Femur (tissue), 1 donor: ENCODE measurements at regions not wholly inside any gene's neighbourhood (a gene's known extent, or its start where the extent isn't known, plus 50 kb on each side); places are given as distances from the start of the nearest gene placed in this dataset.
"Not testable (repeated sequence)": the region's sequence is repeated elsewhere in the genome, so short reads cannot be mapped to it uniquely, and the experiment has no call there.

ENCODE experiments used
- DNase-seq: peaks from one replicate; pipeline ENCODE4 v3.0.0-alpha.2; 2017

DNA sequence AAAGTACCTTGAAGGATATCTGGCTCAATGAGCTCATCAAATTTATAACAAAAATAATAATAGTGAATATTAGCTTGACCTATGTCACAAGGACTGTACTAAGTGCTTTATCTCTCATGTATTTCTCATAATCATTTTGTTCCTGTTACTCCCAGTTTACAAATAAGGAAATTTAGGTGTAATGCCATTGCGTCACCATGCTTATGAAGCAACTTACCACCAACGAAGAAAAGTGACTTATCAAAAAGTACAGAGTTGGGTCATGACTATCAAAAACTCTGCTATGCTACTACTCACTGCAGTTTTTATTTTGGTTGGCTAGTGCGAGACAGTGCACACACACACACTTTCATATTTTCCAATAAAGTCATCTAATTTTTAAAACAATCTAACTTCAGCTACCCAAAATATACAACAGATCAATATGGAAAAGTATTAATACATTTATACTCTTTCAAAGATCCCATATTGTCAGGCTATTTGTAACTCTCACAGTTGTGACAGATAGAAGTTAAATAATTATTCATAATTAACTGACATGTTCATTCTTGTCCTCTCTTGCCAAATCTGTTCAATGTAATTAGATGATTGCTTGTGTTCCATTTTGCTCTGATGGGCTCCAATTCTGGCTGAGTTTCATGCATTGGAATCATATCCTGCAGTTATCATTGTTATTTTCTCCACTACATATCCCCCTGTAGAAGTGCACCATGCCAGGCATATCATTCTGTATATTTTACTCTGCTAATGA is 119.4 kb downstream of the KCNJ2 start:
- DNase-seq: no peak

DNA sequence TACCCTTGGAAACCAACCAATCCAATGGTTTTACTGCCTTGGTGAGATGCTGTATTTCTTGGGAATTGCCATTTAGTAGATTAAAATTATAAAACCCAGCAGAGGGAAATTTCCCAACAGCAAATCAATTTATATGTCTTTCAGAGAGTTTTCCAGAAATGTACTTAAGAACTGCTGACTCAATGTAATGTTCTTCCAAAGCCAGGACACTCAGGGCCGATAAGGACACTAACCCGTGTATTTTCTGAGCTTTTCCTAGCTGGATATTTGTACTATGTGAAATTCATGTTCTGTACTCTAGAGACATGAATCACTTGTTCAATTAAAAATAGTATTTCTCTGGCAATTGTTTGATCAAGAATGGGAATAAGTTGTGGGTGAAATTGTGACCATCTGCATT is 121.4 kb downstream of the KCNJ2 start:
- DNase-seq: no peak

DNA sequence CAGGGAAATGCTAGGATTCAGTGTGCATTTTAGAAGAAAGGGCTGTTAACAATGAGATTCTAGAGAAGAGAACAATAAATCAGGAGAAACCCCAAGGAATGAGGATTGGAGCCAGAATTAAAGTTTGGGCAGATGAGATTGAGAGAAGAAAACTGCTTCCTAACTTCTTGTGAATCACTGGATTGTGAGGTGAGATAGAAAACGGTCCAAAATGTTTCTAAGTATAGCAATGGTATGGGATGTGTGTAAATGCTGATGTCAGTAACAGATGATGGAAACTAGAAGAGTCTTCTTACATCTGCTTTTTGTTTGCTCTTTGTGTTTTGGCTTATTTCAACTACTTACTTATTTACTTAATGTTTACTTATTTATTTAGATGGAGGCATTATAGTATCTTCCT is 123.0 kb downstream of the KCNJ2 start:
- DNase-seq: no peak

DNA sequence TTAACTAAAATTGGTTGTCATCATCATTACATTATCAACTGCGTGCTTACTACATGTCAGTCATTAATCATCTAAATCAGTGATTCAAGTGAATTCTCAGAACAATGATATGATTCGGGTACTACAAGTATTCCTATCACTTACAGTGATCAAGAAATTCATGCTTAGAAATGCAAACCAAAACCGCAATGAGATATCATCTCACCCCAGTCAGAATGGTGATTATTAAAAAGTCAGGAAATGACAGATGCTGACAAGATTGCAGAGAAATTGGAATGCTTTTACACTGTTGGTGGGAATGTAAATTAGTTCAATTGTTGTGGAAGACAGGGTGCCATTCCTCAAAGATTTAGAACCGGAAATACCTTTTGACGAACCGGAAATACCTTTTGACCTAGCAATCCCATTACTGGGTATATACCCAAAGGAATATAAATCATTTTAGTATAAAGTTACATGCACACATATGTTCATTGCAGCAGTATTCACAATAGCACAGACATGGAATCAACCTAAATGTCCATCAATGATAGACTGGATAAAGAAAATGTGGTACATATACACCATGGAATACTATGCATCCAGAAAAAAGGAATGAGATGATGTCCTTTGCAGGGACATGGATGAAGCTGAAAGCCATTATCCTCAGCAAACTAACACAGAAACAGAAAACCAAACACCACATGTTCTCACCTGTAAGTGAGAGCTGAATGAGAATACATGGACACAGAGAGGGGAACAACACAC is 124.4 kb downstream of the KCNJ2 start:
- DNase-seq: not testable (repeated sequence)

DNA sequence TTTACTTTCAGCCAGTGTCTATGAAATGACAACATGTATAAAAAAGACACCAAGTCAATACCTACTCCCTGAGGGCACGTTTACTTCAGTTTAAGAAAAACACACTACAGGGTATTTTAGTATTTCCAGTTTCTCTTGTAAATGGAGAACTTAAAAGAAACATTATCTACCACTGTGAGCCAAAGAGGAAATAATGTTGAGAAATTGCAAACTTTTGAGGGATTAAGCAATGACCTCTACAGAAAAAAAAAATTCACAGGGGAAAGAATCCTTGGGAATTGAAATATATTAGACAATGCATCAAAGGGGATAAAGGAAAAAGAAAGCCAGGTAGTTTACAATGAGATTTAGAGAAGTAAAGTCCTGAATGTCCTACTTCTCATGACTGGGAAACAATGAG is 126.0 kb downstream of the KCNJ2 start:
- DNase-seq: no peak

DNA sequence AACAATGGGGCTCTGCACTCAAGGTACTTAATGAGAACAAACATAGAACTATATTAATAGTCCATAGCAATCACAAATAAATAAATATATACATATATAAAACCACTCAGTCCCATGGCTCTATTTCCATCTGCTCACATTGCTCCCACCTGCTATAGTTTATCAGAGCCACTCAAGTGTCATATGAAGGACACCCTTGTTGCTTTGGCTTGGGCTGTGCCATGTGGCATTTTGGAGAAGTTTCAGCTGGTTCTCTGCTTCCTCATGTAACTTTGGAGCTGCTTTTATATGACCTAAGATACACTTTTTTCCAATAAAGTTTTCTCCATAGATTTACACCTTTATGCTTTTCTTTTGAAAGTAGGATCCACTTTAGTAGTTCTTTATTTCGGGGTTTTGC is 126.4 kb downstream of the KCNJ2 start:
- DNase-seq: no peak

DNA sequence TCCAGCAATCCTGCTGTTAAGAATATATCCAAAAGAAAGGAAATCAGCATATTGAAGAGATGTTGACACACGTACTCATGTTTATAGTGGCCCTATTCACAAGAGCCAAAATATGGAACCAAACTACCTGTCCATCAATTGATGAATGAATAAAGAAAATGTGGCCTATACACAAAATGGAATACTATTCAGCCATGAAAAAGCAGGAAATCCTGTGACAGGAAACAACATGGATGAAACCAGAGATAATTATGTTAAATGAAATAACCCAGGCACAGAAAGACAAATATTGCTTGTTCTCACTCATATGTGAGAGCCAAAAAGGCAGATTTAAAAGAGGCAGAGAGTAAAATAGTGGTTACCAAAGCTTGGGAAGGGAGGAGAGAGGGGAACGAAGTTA is 127.1 kb downstream of the KCNJ2 start:
- DNase-seq: no peak

DNA sequence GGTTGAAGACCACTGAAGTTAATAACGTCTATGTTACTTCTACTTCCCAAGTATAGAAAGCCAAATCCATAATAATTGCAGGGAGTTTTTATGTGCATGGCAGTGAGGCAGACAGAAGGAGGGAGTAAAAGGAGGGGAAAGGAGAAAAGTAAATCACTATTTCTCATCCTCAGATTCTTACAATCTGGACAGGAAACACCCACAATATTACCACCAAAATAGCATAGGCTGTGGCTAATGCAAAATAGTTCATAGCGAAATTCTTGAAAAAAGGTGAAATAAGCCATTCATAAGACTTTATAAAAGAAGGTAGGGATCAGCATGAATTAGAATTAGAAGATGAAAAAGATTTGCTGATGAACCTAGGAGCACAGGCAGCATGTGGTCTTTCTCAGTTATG is 128.1 kb downstream of the KCNJ2 start:
- no peak for DNase-seq

DNA sequence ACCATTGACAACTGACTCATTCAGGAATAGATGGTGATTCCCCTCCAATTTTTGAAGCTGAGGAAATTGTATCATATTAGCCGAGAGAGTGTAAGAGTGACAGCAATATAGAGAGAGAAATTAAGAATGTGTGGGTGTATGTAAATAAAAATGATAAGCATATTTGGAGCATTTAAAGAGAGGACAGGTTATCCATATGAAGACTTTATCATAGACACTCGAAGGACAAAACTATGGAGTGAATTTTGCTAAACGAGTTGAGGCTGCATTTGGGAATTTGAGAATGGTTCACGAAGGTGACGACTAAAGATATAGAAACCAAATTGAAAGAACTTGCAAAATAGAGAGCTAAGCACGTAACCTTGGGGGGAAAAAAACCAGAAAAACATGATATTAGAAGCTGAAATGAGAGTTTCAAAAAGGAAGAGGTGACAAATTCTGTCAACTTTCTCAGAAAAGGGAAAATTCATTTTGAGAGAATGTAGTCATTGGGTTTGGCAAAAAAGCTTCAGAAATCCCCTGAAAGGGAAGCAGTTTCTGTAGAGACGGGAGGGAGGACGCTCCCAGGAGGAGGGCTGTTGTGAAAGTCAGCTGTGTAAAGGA is 129.7 kb downstream of the KCNJ2 start:
- no peak for DNase-seq

DNA sequence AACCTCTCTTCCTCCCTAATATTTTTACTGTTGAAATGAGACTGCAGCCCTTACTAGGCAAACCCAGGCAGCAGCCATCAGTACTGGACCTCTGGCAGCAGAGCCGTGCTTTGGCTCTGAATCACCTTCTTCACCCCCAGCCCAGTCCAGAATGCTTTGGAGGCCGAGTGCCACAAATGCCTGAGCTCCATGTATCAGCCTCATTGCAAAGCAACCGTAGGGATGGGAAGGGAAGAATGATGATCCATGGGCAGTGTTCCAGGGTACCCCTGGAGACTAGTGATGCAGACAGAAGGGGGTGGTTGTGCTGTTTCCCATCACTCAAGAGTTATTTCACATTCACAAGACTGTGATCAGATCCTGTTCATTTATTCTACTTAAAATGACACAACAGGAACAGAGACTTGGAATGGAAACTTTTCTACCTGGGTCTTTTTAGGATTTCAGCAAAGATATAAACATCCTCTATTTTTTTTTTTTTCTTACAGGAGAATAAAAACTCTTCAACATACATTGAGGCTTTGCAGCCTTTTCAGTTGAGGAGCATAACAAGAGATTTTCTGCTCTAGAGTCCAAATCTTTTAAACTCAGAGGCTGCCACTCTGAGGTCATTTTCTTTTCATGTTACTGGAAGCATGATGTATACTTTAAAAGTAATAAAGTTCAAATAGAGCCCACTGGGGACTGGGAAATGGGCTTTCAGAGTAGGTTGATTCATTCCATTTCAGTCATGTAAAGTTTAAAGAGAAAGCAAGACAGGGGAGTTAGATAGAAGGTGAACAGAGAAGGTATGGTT is 138.3 kb downstream of the KCNJ2 start:
- DNase-seq: no peak

DNA sequence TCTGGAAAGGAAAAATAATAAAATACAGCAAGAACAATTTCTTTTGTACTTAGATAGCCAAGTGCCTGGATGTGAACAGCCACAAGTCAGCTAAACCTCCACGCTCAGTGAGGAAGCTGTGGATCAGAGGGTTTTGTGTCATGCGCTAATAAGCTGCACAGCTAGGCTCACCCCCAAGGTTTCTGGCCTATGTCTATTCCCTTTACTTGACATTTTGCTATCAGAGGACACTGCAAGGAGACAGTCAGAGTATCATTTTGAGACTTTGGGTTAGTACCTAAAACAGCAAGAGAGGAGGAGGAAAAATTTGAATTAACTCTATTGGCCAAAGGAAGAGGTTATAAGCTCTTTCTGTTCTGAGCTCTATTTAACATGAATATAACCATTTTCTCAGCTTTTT is 139.3 kb downstream of the KCNJ2 start:
- DNase-seq: no peak

DNA sequence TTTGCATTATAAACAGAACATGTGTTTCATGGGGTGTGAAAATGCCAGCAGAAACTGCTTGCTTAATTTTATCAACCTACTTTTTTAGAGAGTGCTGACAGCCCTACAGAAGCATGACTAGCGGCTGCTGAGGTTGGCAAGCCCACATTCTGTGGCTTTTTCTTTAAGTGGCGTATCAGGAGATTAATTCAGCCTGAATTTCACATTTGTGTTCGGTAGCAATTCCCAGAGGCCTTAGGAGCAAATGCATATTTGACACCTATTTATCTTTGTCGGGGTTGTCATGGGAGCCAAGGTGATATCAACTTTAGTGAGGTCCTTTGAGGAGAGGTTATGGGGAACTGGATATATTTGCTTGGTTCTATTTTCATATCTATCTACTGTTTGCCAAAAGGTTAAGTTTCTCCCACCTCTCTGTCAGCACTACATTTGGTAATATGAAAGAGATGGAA is 140.9 kb downstream of the KCNJ2 start:
- no peak for DNase-seq

DNA sequence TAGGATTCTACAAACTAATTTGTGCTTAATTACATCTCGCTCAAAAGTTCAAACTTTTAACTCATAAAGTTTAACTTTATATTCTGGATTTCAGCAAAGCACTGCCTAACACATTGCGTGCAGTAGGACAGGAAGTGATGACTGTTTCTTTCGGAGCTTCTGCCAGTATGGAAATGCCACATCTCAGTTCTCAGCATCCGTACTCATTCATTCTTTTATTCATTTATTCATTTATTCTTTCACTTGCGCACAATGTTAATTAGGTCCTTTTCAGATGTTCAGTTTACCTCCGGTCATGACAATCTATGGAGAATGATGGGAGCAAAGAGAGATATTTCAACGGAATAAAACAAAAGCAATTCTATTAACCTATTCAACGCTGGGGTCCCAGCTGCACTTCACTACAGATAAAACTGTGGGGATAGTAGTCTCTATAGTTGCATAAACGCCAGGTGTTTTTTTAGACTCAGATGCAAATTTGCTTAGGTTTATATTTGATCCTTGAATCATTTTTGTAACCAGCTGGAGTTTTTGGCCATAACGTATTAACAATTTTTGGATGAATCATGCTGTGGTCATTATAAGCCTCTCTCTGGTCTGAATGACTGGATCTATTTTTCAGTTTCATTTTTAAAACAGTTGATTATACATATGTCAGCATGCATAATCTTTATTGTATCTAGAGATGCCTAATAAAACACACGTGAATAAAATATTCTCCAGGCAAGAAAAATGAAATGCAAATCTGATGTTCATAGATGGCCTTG is 143.9 kb downstream of the KCNJ2 start:
- DNase-seq: no peak

DNA sequence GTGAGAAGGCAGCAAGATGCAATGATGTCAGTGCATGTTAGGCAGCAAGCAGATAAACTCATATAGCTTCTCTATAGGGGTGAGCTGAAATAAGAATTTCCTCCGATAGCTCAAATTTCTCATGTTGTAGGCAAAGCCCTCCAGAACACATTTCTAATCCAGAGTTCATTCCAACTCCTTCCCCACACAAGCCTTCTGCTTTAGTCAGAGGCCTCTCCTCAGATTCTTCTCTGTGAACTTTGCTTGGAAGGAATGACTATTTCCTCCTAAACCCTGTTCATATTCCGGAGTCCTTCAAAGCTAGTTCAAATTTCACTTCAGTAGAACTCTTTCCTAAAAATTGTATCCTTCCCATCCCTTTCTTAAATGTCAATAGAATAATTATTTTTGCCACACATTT is 144.8 kb downstream of the KCNJ2 start:
- DNase-seq: no peak

DNA sequence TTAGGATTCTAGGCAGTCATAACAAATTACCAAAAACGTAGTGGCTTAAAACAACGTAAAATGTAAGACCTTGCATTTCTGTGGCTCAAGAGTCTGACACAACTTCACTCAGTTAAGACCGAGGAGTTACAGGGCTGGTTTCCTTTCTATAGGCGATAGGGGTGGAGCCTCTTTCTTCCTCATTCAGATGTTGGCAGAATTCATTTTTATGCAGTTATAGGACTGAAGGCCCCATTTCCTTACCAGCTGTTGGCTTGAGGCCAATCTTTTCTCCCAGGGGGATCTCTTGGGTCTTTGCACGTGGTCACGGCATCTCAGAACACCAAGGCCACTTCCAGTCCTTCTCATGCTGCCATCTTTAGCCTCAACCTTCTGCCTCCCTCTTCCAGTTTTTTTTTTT is 145.2 kb downstream of the KCNJ2 start:
- DNase-seq: no peak

DNA sequence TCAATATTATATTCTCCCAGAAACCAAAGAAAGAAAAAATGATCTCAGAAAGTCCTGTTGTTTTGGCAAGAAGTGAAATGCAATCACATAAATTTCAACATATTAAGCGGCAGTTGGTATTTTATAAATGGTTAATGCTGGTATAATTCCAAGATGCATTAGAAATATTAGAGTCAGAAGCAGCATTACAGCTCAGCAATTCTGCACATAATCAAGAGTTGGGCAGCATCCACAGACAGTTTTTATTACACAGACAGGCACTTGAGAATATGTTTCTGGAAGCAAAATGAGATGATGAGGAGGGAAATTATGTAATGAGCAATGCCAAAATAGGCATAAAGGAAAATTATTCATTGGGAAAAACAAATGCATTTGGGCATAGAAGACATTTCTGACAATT is 148.1 kb downstream of the KCNJ2 start:
- no peak for DNase-seq

DNA sequence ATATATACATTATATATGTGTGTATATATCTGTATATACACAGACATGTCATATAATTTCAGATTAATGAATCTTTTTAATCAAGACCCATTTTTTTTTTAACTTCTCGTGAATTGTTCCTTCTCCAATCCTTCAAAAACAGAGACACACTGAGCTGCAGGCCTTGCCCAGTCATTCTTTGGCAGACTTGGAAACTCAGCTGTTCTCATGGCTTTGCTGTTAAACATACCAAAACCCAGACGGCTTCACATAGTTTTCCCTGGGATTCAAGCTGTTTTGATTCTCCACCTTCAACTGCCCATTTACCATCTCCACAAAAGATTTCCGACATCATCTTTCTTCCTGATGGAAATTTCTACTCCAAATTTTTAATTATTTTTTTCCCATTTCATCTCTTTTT is 148.7 kb downstream of the KCNJ2 start:
- DNase-seq: peak; percentile 40

DNA sequence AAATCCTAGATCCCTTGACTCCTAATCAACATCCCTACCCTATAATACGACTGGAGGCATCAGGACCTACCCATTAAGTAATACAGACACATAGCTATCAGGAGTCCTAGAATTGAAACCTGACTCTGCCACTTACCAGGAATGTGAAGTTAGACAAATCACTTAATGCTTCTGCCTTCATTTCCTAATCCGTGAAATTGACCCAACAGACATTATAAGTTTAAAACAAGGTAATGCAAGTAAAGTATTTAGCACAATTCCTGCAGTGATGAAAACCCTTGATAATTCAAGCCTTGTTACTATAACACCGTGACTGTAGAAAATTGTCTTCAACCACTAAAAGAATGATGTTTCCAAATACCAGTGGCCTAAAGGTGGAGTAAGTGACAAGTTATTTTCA is 150.2 kb downstream of the KCNJ2 start:
- no peak for DNase-seq

DNA sequence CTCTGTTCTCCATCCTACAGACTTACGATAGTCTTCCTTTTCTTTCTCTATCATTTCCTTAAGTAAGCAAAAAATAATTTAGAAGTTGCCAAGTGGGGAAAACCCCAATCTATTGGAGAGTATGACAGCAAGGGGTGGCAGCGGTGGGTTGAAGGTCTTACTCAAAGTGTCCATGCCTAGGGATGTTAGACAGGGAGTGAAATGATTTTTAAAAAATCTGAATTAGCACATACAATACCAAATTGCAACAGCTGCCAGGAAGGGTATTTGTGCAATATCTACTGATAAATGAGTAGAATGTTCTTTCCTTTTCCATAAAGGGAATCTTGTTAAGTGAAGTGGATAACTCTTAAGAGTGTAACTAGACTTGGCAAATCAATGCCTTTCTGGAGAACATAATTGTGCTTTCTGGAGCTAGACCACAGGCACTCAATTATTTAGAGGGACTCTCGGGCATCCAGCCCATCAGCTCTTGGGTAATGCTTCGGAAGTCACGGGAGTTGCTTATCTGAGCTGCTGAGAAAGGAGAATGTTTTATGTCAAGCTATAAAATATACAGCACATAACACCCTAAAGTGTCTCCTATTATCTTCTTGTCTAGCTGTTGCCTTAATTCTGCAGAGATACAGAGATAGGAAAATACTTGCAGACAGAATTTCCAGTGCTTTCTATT is 151.5 kb downstream of the KCNJ2 start:
- DNase-seq: no peak

DNA sequence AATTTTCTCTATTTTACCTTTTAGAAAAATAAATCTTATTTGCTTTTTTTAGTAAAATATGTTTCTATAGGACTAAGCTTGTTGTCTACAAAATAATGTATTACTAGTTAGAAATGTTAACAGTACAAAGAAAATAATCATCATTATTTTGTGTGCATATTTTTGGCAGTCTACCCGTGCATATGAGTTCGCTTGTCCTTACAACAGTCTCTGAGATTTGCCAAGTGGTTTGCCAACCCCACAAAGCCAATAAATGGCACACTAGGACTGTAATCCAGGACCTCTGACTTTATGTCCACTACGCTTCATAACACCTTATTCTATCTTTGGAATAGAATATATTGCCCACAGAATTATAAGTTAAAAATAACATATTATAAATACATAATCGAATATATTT is 152.0 kb downstream of the KCNJ2 start:
- DNase-seq: no peak

DNA sequence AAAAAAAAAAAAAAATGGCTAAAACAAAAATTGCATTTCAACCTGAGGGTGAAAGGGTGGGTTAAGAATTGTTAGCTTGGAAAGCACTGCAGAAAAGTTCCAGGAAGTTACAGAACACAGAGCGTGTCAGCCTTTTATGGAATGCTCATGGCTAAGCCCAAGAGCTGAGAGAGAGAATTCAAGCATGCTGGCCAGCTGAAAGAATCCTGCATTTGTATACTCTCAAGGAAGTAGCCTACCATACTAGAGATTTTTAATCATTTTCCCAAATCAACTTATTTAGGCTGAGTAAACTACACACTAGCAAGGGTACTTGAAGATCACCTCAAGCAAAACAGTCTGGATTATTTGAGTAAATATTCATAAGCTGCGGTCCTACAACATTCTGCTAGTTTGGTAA is 153.9 kb downstream of the KCNJ2 start:
- no peak for DNase-seq

DNA sequence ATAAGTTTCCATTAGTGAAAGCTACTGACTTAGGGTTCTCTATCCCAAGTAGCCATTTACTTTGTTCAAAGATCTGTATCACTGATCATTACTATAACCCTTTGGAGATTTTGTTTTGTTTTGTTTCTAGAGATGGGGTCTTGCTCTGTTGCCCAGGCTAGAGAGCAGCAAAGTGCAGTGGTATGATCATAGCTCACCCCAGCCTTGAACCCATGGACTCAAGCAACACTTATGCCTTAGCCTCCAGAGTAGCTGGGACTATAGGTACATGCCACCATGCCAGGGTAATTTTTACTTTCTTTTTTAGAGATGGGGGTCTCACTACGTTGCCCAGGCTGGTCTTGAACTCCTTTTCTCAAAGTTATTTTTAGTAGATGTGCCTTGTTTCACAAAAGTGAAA is 154.7 kb downstream of the KCNJ2 start:
- DNase-seq: no peak
